GM23338 (cell line): ENCODE measurements at regions not wholly inside any gene's neighbourhood (a gene's known extent, or its start where the extent isn't known, plus 50 kb on each side); places are given as distances from the start of the nearest gene placed in this dataset.
A peak's percentile ranks its signal among the peaks of the same experiment; 100 is the strongest.

Experiments used
- ATAC-seq: fragments of 200-7000 bp; cut with Tn5 transposase; 3 replicates; pipeline ENCODE4 v1.9.1; 2020
- DNase-seq: peaks from one replicate; pipeline ENCODE4 v3.0.0-alpha.2; 2015; ENCODE audit warnings: low spot score
- H2AFZ ChIP-seq: fragments of 200-600 bp; sonication (generic); 2 replicates; pipeline ENCODE4 v1.8.0; 2016; ENCODE audit warnings: antibody characterized with exemption, mild to moderate bottlenecking, moderate library complexity
- H3F3A ChIP-seq: fragments of 200-600 bp; sonication (generic); replicated peaks from 2 replicates; pipeline ENCODE4 v1.8.0; 2017; ENCODE audit warnings: antibody characterized with exemption, mixed run types, low read depth
- H3K27ac ChIP-seq: fragments of 200-600 bp; sonication (generic); 2 replicates; pipeline ENCODE4 v1.6.1; 2016; ENCODE audit warnings: low read depth
- H3K27me3 ChIP-seq: fragments of 200-600 bp; sonication (generic); 2 replicates; pipeline ENCODE4 v1.8.0; 2016; ENCODE audit warnings: mild to moderate bottlenecking, mixed run types, moderate library complexity; ENCODE audit not compliant: insufficient read depth
- H3K36me3 ChIP-seq: fragments of 200-600 bp; sonication (generic); 2 replicates; pipeline ENCODE4 v1.8.0; 2016; ENCODE audit warnings: mild to moderate bottlenecking; ENCODE audit not compliant: insufficient read depth
- H3K4me1 ChIP-seq: fragments of 200-600 bp; sonication (generic); 2 replicates; pipeline ENCODE4 v1.8.0; 2016; ENCODE audit warnings: mild to moderate bottlenecking, moderate library complexity; ENCODE audit not compliant: insufficient read depth
- H3K4me2 ChIP-seq: fragments of 200-600 bp; sonication (generic); 2 replicates; pipeline ENCODE4 v1.7.1; 2017; ENCODE audit warnings: mixed run types
- H3K4me3 ChIP-seq: fragments of 200-600 bp; sonication (generic); 2 replicates; pipeline ENCODE4 v1.6.1; 2016; ENCODE audit warnings: mixed run types
- H3K79me2 ChIP-seq: fragments of 200-600 bp; sonication (generic); replicated peaks from 2 replicates; pipeline ENCODE4 v1.8.0; 2017; ENCODE audit warnings: mild to moderate bottlenecking; ENCODE audit not compliant: insufficient read depth
- H3K9me2 ChIP-seq: fragments of 200-600 bp; sonication (generic); 2 replicates; pipeline ENCODE4 v1.8.0; 2017; ENCODE audit not compliant: insufficient read depth
- H4K20me1 ChIP-seq: fragments of 200-600 bp; sonication (generic); replicated peaks from 2 replicates; pipeline ENCODE4 v1.8.0; 2017; ENCODE audit warnings: mild to moderate bottlenecking; ENCODE audit not compliant: insufficient read depth
- H3K27ac Mint-ChIP-seq: 2 replicates; pipeline ENCODE4 v1.8.0; 2020; ENCODE audit warnings: inconsistent platforms, mild to moderate bottlenecking, moderate library complexity, mixed read lengths
- H3K27me3 Mint-ChIP-seq: 3 replicates; pipeline ENCODE4 v1.8.0; 2022; ENCODE audit warnings: low read depth, mild to moderate bottlenecking, moderate library complexity, mixed read lengths, inconsistent platforms; ENCODE audit not compliant: insufficient read depth, poor library complexity
- H3K36me3 Mint-ChIP-seq: 3 replicates; pipeline ENCODE4 v1.8.0; 2021; ENCODE audit warnings: low read depth, mild to moderate bottlenecking, inconsistent platforms, moderate library complexity, mixed read lengths
- H3K4me1 Mint-ChIP-seq: 3 replicates; pipeline ENCODE4 v1.8.0; 2020; ENCODE audit warnings: mild to moderate bottlenecking, inconsistent platforms, mixed read lengths
- H3K4me3 Mint-ChIP-seq: 3 replicates; pipeline ENCODE4 v1.8.0; 2021; ENCODE audit warnings: moderate library complexity, mild to moderate bottlenecking, inconsistent platforms, mixed read lengths
- H3K9me3 Mint-ChIP-seq: 3 replicates; pipeline ENCODE4 v1.8.0; 2020; ENCODE audit warnings: moderate library complexity, mild to moderate bottlenecking, inconsistent platforms, mixed read lengths
- CTCF ChIP-seq, 2 experiments: fragments of 200-600 bp in 1 of 2; sonication (generic) in 1 of 2; conservative IDR thresholded peaks; 2 replicates each; pipeline versions ENCODE4 v1.5.1 to v1.6.1; 2016 to 2017; ENCODE audit warnings: antibody characterized with exemption in 2 of 2, low read depth in 2 of 2, mild to moderate bottlenecking in 2 of 2, moderate library complexity in 1 of 2
- ETS1 ChIP-seq: IDR thresholded peaks from 2 replicates; pipeline ENCODE4 v1.6.1; 2016; ENCODE audit warnings: antibody characterized with exemption
- EZH2 ChIP-seq: fragments of 200-600 bp; sonication (generic); IDR thresholded peaks from one replicate; pipeline ENCODE4 v1.8.0; 2017; ENCODE audit warnings: antibody characterized with exemption, mild to moderate bottlenecking, low read depth; ENCODE audit not compliant: unreplicated experiment
- EZH2phosphoT487 ChIP-seq: fragments of 200-600 bp; sonication (generic); IDR thresholded peaks from one replicate; pipeline ENCODE4 v1.8.1; 2018; ENCODE audit warnings: antibody characterized with exemption; ENCODE audit not compliant: unreplicated experiment
- NANOG ChIP-seq: IDR thresholded peaks from 2 replicates; pipeline ENCODE4 v1.6.1; 2016; ENCODE audit warnings: antibody characterized with exemption, borderline replicate concordance
- POLR2AphosphoS5 ChIP-seq: IDR thresholded peaks from 2 replicates; pipeline ENCODE4 v1.6.1; 2016; ENCODE audit warnings: antibody characterized with exemption, low read depth
- STAT1 ChIP-seq: IDR thresholded peaks from one replicate; pipeline ENCODE4 v1.6.1; 2016; ENCODE audit warnings: antibody characterized with exemption; ENCODE audit not compliant: unreplicated experiment
- ZNF114 ChIP-seq: fragments of 250-450 bp; sonication (Bioruptor Pico); IDR thresholded peaks from 2 replicates; pipeline ENCODE4 v1.5.0; 2020; ENCODE audit warnings: mild to moderate bottlenecking, moderate library complexity
- ZNF331 ChIP-seq: fragments of 250-450 bp; sonication (Bioruptor Pico); IDR thresholded peaks from 2 replicates; pipeline ENCODE4 v1.5.0; 2020; ENCODE audit warnings: low read depth, mild to moderate bottlenecking, moderate library complexity

- TF ChIP-seq NANOG (no peak), ZNF114 (CRISPR knock-in tag) (no peak), STAT1 (no peak), ETS1 (no peak), ZNF331 (CRISPR knock-in tag) (no peak), EZH2phosphoT487 (no peak), POLR2AphosphoS5 (no peak), EZH2 (no peak)
- no peak overlapping the region for H3K4me2 ChIP-seq
These were observed 899.3 kb upstream of the MAP3K7 start for GRCh38 chr6:91486200-91486599.

GRCh38 chr6:91485047-91485446, 898.2 kb upstream of the MAP3K7 start:
- H3K36me3 ChIP-seq: no peaks in the 10 kb centered on the region
- Mint-ChIP-seq H3K27ac (no peak overlapping the region), H3K9me3 (no peaks in the 10 kb centered on the region), H3K4me1 (peaks cover 7% of the 10 kb centered on the region), H3K27me3 (no peaks in the 10 kb centered on the region), H3K4me3 (no peak overlapping the region), H3K36me3 (no peaks in the 10 kb centered on the region)
- H3K79me2 ChIP-seq: no peaks in the 10 kb centered on the region
- peak in 1 of 2 experiments; percentile 22; a peak in 2 of 4 replicates for TF ChIP-seq CTCF (conservative IDR thresholded peaks at IDR 0.05; ENCODE audit: low read depth in 2 of 2)
- TF ChIP-seq POLR2AphosphoS5: no peak
- no peaks in the 10 kb centered on the region for H3F3A ChIP-seq
- no peak overlapping the region for H3K27ac ChIP-seq
- H3K4me3 ChIP-seq: no peak overlapping the region
- H3K4me1 ChIP-seq: no peaks in the 10 kb centered on the region
- no peaks in the 10 kb centered on the region for H3K27me3 ChIP-seq
- DNase-seq: no peak
- H4K20me1 ChIP-seq: no peaks in the 10 kb centered on the region
- H3K4me2 ChIP-seq: no peak overlapping the region
- H2AFZ ChIP-seq: no peak overlapping the region
- ATAC-seq: no peak
- H3K9me2 ChIP-seq: no peaks in the 10 kb centered on the region

More at GRCh38 chr6:91486200-91486599, 899.3 kb upstream of the MAP3K7 start:
- no peaks in the 10 kb centered on the region for H3K79me2 ChIP-seq
- H3K36me3 ChIP-seq: no peaks in the 10 kb centered on the region
- H3K36me3 Mint-ChIP-seq: no peaks in the 10 kb centered on the region
- H3K4me1 Mint-ChIP-seq: peaks cover 13% of the 10 kb centered on the region
- no peak overlapping the region for H3K27ac ChIP-seq
- H3K27me3 ChIP-seq: no peaks in the 10 kb centered on the region
- no peak for ATAC-seq
- H3K4me3 ChIP-seq: no peak overlapping the region
- no peak overlapping the region for H2AFZ ChIP-seq
- no peaks in the 10 kb centered on the region for H4K20me1 ChIP-seq
- no peaks in the 10 kb centered on the region for H3K4me1 ChIP-seq
- H3K9me3 Mint-ChIP-seq: no peaks in the 10 kb centered on the region
- no peak for DNase-seq
- no peak overlapping the region for H3K27ac Mint-ChIP-seq
- no peaks in the 10 kb centered on the region for H3K9me2 ChIP-seq
- H3K27me3 Mint-ChIP-seq: no peaks in the 10 kb centered on the region
- no peak overlapping the region for H3K4me3 Mint-ChIP-seq
- no peaks in the 10 kb centered on the region for H3F3A ChIP-seq
